ENCODE measurements at regions not wholly inside any gene's neighbourhood (a gene's known extent, or its start where the extent isn't known, plus 50 kb on each side); places are given as distances from the start of the nearest gene placed in this dataset.
A peak's percentile ranks its signal among the peaks of the same experiment; 100 is the strongest.

DNA sequence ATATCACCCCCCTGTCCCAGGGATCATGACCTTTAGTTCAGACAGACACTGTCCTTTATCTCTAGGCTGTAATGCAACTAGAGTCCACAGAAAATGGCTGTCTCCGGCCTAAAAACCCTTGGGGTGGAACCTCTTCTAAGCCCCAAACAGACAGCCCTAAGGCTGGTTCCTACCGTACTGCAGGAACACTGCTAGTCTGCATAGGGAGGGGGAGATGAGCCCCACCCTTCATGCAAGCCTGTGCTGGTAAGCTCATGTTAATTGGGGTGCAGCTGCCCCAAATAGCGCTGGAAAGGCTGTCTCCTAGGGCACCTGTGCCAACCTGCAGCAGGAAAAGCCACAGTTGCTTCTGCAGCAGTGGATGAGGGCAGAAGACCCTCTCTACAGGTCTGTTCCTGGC, 252.1 kb upstream of the MDFIC2 start:
- DNase-seq: no peak

- DNase-seq: no peak
Measured at GRCh38 chr3:70561796-70562195, 249.4 kb upstream of the MDFIC2 start.

- DNase-seq: no peak
Measured at GRCh38 chr3:70558956-70559355, 246.5 kb upstream of the MDFIC2 start.

DNA sequence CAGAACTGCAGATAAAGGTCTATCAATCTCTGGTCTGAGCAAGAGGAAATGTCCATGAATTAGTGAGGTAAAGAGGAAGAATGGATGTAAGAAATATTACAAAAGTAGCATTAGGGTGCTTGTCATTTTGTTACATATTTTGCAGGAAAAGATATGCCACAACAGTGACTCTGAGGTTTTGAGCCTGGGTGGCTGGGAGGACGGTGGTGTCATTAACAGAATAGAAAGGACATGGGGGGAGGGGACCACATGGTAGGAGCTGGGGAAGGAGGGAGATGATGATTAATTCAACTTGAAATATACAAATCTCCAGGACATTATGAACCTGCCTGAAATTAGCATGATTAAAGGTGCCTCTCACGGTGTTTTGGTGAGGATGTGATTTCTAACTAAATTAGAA, 245.5 kb upstream of the MDFIC2 start:
- DNase-seq: no peak

GRCh38 chr3:70556056-70556455, 243.6 kb upstream of the MDFIC2 start:
- DNase-seq: no peak

GRCh38 chr3:70554170-70554569, 241.7 kb upstream of the MDFIC2 start:
- DNase-seq: no peak

- DNase-seq: peak; percentile 13 to 20
Measured at GRCh38 chr3:70550723-70551319, 238.4 kb upstream of the MDFIC2 start.

DNA sequence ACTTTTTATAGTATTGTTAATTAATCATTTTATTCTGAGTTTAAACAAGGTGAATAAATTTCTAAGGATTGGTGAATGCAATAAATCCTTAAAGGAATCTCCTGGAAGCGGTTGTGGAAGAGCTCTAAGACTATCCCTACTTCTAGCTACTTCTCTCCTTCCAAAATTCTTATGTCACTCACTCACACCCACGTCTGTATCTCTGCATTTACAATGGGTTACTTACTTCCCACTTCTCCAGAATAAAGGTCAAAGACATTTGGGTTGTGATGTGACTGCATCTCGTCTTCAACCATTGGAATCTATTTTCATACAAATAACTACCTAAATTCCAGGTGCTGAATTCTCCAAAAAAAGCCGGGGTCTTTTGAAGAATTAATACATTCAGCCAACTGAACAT, 234.2 kb upstream of the MDFIC2 start:
- DNase-seq: no peak

DNA sequence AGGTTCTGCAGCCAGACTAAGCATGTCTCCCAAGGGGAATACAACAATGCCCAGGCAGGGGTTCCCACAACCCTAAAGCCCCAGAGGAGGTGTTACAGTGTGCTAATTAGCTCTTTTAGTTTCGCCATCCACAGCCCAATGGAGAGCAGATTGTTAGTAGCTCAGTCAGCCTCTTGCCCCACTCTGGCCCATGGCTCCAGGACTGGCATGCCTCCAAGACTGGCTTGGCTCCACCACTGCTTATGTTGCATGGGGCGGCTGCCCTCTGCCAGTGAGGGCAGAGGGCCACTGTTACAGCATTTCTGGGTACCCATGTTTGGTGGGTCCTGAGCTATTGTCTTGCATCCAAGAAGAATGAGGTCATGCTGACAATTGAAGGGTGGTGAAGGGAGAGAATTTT, 231.1 kb upstream of the MDFIC2 start:
- no peak for DNase-seq

DNA sequence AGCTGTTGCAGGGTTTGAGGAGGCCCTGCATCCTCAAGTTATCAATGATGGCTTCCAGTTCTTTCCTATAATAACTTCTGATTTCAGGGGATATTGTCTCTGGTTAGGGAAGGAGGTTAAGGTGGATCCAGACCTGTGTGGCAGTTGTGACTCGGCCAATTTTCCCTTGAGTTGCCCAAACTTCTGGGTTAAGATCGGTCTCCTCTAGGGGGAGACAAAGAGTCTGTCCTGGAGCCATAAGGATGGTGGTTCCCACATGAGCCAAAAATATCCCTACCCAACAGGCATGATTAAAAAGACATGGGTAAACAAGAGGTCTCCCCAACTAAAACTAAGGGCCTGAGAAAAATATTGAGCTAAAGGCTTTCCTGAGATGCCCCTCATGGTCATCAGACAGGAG, 227.5 kb upstream of the MDFIC2 start:
- no peak for DNase-seq

- DNase-seq: no peak
Measured at GRCh38 chr3:70532806-70533205, 220.4 kb upstream of the MDFIC2 start.

DNA sequence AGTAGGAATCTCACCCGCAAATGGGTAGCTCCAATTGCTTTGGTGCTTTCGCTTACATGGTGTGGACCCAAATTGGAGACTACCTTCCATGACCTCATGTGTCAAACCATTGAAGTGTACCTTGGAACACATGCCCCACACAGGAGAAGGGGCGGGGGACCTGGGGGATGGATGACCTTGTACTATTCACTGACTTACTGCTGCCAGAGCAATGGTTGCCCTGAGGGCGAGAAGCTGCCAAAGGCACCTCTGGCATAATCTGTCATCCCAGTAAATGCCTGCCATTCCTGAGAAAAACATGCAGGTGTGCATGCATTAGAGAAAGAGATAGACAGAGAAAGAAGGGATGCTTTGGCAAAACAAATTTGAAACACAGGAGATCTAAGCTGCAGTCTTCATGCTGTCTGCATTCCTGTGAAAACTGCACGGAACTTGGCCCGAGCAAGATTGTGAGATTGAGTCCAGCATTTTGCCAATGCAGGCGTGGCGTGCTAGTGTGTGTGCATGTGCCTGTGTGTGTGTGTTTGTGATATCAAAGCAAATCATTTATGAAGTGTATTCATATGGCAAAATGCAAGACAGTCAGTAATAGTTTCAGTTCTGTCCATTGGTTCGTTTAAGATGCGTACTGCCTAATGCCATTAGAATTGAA, 219.5 kb upstream of the MDFIC2 start:
- no peak for DNase-seq

DNA sequence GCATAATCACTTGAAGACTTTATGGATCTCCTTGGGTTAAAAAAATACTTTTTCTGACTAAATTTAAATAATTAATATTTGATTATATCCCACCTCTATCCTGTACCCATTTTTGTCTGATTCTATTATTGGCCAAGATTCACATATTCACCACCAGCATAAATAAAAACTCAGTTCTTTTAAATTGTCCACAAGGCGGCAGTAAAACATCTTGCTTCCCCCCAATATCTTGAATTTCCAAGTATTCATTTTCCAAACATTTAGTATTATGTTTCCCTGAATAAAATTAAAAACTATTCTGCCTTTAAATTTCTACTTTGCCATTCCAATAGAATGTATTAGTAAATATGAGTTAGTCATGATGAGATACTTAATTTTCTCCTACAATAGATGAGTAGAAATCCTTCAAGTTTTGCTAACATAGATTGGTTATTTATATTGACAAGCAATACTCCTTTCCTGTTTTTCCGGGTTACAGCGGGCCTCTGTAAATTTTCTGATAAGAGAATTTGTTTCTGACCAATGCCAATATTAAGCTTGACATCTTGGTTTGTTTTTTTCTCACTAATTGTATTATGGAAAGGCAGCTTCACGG, 218.7 kb upstream of the MDFIC2 start:
- peak in 1 of 2 donors; percentile 23 for DNase-seq

DNA sequence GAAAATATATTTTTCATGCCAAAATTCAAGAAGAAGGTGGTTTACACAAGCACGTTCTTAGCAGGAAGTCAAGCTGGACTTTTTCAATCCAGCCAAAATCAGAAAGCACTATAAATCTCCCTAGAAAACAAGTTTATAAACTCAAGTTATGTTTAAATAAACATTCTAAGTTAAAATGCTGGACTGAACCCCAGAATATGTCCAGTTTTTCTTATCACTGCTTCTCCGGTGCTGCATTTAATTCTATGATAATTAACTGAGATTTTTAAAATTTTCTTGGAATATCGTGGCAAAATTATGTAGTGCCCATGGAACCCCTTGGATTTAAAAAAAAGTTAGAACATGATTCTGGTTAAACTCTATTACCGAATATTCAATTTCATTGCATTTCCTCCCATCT, 218.2 kb upstream of the MDFIC2 start:
- peak in 1 of 2 donors; percentile 8 for DNase-seq

- DNase-seq: no peak
Measured at GRCh38 chr3:70527026-70527425, 214.6 kb upstream of the MDFIC2 start.

GRCh38 chr3:70519913-70520659, 207.6 kb upstream of the MDFIC2 start:
- DNase-seq: no peak

DNA sequence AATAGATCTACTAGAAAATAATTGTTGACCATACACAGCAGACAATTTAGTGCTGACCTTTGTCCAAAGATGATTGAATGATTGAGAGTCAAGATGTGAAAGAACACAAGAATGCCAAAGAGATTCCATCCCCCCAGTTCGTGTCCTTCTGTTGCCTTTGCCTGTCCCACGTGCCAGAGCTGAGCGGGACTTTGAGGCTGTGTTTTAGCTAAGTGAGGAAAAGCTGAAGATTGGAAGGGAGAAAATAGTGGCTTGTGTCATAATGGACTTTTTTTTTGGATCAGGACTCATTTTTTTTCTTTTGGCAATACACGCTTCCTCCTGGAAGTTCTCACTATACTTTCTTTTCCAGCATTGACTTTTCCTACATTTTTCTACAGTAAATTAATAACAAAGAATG, 206.6 kb upstream of the MDFIC2 start:
- DNase-seq: no peak

GRCh38 chr3:70518356-70518755, 205.9 kb upstream of the MDFIC2 start:
- no peak for DNase-seq

GRCh38 chr3:70517124-70517890, 204.9 kb upstream of the MDFIC2 start:
- no peak for DNase-seq

DNA sequence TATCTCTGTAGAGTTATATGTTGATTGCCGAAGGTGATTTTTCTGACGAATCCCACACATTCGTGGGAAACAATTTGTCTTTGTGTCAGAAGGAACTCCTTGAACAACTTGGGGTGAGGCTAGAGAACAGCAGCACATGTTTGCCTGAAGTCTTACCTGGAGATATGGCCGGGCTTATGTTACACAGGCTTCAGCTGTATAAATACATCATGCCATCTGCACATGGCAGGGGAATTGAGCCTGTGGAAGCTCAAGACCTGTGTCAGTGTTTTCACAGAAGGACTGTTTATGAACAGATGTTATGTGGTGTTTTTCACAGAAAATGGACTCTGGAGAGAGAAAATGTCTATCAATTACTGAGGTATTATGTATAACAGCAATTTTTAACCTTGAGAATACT, 203.6 kb upstream of the MDFIC2 start:
- no peak for DNase-seq

GRCh38 chr3:70507486-70507885, 195.0 kb upstream of the MDFIC2 start:
- DNase-seq: no peak

GRCh38 chr3:70506775-70507174, 194.3 kb upstream of the MDFIC2 start:
- no peak for DNase-seq

All from right lung (tissue), 2 donors.